ENCODE measurements at regions not wholly inside any gene's neighbourhood (a gene's known extent, or its start where the extent isn't known, plus 50 kb on each side); places are given as distances from the start of the nearest gene placed in this dataset.

- H3K4me1 ChIP-seq, result no peaks in the 10 kb centered on the region
- H3K4me3 ChIP-seq (ENCODE audit: low read depth, low read length), result no peak overlapping the region
- no peaks in the 10 kb centered on the region for H3K9me3 ChIP-seq (ENCODE audit: control insufficient read depth, low read length)
- H3K27ac ChIP-seq, result no peak overlapping the region
- no peaks in the 10 kb centered on the region for H3K79me2 ChIP-seq
- TF ChIP-seq, protein P1, sequence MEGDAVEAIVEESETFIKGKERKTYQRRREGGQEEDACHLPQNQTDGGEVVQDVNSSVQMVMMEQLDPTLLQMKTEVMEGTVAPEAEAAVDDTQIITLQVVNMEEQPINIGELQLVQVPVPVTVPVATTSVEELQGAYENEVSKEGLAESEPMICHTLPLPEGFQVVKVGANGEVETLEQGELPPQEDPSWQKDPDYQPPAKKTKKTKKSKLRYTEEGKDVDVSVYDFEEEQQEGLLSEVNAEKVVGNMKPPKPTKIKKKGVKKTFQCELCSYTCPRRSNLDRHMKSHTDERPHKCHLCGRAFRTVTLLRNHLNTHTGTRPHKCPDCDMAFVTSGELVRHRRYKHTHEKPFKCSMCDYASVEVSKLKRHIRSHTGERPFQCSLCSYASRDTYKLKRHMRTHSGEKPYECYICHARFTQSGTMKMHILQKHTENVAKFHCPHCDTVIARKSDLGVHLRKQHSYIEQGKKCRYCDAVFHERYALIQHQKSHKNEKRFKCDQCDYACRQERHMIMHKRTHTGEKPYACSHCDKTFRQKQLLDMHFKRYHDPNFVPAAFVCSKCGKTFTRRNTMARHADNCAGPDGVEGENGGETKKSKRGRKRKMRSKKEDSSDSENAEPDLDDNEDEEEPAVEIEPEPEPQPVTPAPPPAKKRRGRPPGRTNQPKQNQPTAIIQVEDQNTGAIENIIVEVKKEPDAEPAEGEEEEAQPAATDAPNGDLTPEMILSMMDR (IDR thresholded peaks at IDR 0.05), result no peak
- no peak overlapping the region for H2AFZ ChIP-seq
- no peaks in the 10 kb centered on the region for H3K27me3 ChIP-seq (ENCODE audit: control insufficient read depth, insufficient read depth, low read length)
- H3K9ac ChIP-seq, result no peak overlapping the region
- no peaks in the 10 kb centered on the region for H3K36me3 ChIP-seq (ENCODE audit: control insufficient read depth, insufficient read depth, low read length)
- H3K4me2 ChIP-seq (ENCODE audit: low read length), result no peak overlapping the region
These were observed 107.0 kb downstream of the ATXN7L3B start for GRCh38 chr12:74644681-74645080.

- H3K4me1 ChIP-seq, result no peaks in the 10 kb centered on the region
- no peak overlapping the region for H3K4me2 ChIP-seq (ENCODE audit: low read length)
- H3K27ac ChIP-seq, result no peak overlapping the region
- H3K9me3 ChIP-seq (ENCODE audit: control insufficient read depth, low read length), result no peaks in the 10 kb centered on the region
- TF ChIP-seq, protein P1 (IDR thresholded peaks at IDR 0.05), result no peak
- no peak overlapping the region for H3K9ac ChIP-seq
- no peaks in the 10 kb centered on the region for H3K79me2 ChIP-seq
- H3K4me3 ChIP-seq (ENCODE audit: low read depth, low read length), result no peak overlapping the region
- no peaks in the 10 kb centered on the region for H3K27me3 ChIP-seq (ENCODE audit: control insufficient read depth, insufficient read depth, low read length)
- no peak overlapping the region for H2AFZ ChIP-seq
- no peaks in the 10 kb centered on the region for H3K36me3 ChIP-seq (ENCODE audit: control insufficient read depth, insufficient read depth, low read length)
These were observed 109.2 kb downstream of the ATXN7L3B start for GRCh38 chr12:74646831-74647230.

GRCh38 chr12:74647256-74647655 is 109.6 kb downstream of the ATXN7L3B start:
- Histone ChIP-seq H3K27ac (no peak overlapping the region), H3K9ac (no peak overlapping the region), H3K4me2 (ENCODE audit: low read length) (no peak overlapping the region), H3K4me1 (no peaks in the 10 kb centered on the region), H3K36me3 (ENCODE audit: control insufficient read depth, insufficient read depth, low read length) (no peaks in the 10 kb centered on the region), H2AFZ (no peak overlapping the region), H3K4me3 (ENCODE audit: low read depth, low read length) (no peak overlapping the region), H3K27me3 (ENCODE audit: control insufficient read depth, insufficient read depth, low read length) (no peaks in the 10 kb centered on the region), H3K79me2 (no peaks in the 10 kb centered on the region), H3K9me3 (ENCODE audit: control insufficient read depth, low read length) (no peaks in the 10 kb centered on the region)
- TF ChIP-seq, protein P1 (IDR thresholded peaks at IDR 0.05), result no peak

GRCh38 chr12:74656251-74656650 is 118.6 kb downstream of the ATXN7L3B start:
- Histone ChIP-seq H3K4me1 (no peaks in the 10 kb centered on the region), H3K9me3 (ENCODE audit: control insufficient read depth, low read length) (no peaks in the 10 kb centered on the region), H3K36me3 (ENCODE audit: control insufficient read depth, insufficient read depth, low read length) (no peaks in the 10 kb centered on the region), H2AFZ (no peak overlapping the region), H3K4me3 (ENCODE audit: low read depth, low read length) (no peak overlapping the region), H3K27me3 (ENCODE audit: control insufficient read depth, insufficient read depth, low read length) (no peaks in the 10 kb centered on the region), H3K4me2 (ENCODE audit: low read length) (no peak overlapping the region), H3K27ac (no peak overlapping the region), H3K9ac (no peak overlapping the region), H3K79me2 (no peaks in the 10 kb centered on the region)
- TF ChIP-seq, protein P1 (IDR thresholded peaks at IDR 0.05), result no peak

DNA sequence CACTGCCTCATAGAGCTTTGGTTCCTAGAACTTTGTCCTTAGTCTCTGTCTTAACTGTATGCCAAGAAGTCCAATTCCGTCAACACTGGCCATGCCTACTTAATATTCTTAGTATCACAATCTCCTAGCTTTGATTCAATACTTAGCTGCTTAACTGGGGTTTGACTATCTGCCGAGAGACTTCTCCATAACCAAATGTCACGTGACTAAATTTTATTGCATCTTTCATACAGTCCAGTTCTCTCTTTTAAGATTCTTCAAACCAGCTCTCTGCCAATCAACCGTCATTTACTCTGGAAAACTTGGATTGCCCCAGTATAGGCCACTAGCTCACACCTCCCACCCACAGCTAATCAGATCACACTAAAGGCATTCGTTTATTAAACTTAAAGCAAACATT is 122.8 kb downstream of the ATXN7L3B start:
- H3K9me3 ChIP-seq (ENCODE audit: control insufficient read depth, low read length), result no peaks in the 10 kb centered on the region
- H3K27ac ChIP-seq, result no peak overlapping the region
- TF ChIP-seq, protein P1 (IDR thresholded peaks at IDR 0.05), result no peak
- H3K36me3 ChIP-seq (ENCODE audit: control insufficient read depth, insufficient read depth, low read length), result no peaks in the 10 kb centered on the region
- H3K27me3 ChIP-seq (ENCODE audit: control insufficient read depth, insufficient read depth, low read length), result no peaks in the 10 kb centered on the region
- H3K4me2 ChIP-seq (ENCODE audit: low read length), result no peak overlapping the region
- H3K4me3 ChIP-seq (ENCODE audit: low read depth, low read length), result no peak overlapping the region
- H3K79me2 ChIP-seq, result no peaks in the 10 kb centered on the region
- H2AFZ ChIP-seq, result no peak overlapping the region
- H3K4me1 ChIP-seq, result no peaks in the 10 kb centered on the region
- no peak overlapping the region for H3K9ac ChIP-seq

Data from parathyroid adenoma (tissue), 2 donors.